Activated CD4-positive, alpha-beta T cell treated with anti-CD3 and anti-CD28 coated beads, Interleukin-2, Interleukin-6, amounts not matched to agents 100 ng/mL and 50 ng/mL, durations not matched to agents 16 hours and 8 hours (primary cell): ENCODE measurements at regions not wholly inside any gene's neighbourhood (a gene's known extent, or its start where the extent isn't known, plus 50 kb on each side); places are given as distances from the start of the nearest gene placed in this dataset.

Source experiments
- DNase-seq: peaks from one replicate; pipeline ENCODE4 v3.0.0-alpha.2; 2020

DNA sequence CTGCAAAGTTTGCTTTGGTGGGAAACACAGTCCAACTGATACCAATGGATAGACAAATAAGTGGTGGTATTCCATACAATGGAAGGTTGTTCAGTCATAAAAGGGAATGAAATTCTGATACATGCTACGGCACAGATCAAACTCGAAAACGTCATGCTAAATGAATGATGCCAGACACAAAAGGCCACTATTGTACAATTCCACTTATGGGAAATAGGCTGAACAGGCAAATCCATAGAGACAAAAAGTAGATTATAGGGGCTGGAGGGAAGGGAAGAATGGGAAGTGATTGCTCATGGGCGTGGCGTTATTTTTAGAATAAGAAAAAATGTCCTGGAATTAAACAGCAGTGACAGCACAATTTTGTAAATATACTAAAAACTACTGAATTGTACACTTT, 66.0 kb upstream of the FOXK1 start:
- DNase-seq = no peak

DNA sequence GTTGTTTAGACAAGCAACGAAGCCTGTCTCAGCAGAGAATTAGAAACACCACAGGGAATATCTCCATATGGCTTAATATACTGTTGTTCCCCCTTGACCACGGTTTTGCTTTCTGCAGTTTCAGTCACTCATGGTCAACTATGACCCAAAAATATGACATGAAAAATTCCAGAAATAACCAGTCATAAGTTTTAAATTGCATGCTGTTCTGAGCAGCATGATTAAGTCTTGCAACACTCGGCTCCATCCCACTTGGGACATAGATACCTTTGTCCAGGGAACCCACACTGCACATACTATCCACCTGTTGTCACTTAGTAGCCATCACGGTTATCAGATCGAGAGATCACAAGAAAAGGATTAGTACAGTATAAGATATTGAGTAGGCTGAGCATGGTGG, 60.7 kb upstream of the FOXK1 start:
- no peak for DNase-seq

DNA sequence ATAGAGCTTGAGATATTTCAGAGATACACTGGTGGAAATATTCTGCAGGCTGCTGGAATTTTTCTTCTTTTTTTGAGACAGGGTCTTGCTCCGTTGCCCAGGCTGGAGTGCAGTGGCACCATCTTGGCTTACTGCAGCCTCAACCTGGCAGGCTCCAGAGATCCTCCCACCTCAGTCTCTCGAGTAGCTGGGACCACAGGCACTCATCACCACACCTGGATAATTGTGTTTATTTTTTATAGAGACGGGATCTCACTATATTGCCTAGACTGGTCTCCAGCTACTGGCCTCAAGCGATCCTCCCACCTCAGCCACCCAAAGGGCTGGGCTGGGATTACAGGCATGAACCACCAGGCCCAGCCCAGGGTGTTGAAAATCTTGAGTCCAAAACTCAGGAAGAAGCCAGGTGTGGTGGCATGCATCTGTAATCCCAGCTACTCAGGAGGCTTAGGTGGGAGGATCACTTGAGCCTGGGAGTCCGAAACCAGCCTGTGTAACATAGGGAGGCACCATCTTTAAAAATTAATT, 55.7 kb upstream of the FOXK1 start:
- no peak for DNase-seq

DNA sequence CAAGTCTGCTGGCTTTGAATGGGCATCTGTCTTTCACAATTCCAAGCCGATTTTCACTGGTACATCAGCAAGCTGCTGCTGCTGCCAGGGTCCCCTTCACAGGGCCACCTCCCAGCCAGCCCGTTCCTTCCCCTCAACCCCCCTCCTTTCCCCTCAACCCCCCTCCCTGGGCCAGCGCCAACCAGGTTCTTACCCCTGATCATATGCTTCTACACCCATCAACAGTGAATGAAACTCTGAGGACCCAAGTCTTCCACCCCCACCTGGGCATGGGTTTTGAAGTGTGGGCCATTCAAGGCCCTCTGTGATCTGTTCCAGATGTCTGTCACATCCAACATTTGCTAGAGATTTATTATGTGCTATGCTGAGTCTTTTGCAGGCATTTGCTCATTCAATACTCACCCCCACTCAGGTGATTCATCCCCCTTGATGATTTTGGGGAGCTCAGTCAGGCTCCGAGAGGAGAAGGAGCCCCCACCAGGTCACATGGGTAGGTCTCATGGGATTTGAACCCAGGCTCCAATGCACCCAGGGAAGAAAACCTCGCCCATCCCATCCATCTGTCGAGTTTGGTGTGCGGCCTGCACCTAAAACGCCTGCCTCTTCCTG, 52.7 kb upstream of the FOXK1 start:
- no peak for DNase-seq

DNA sequence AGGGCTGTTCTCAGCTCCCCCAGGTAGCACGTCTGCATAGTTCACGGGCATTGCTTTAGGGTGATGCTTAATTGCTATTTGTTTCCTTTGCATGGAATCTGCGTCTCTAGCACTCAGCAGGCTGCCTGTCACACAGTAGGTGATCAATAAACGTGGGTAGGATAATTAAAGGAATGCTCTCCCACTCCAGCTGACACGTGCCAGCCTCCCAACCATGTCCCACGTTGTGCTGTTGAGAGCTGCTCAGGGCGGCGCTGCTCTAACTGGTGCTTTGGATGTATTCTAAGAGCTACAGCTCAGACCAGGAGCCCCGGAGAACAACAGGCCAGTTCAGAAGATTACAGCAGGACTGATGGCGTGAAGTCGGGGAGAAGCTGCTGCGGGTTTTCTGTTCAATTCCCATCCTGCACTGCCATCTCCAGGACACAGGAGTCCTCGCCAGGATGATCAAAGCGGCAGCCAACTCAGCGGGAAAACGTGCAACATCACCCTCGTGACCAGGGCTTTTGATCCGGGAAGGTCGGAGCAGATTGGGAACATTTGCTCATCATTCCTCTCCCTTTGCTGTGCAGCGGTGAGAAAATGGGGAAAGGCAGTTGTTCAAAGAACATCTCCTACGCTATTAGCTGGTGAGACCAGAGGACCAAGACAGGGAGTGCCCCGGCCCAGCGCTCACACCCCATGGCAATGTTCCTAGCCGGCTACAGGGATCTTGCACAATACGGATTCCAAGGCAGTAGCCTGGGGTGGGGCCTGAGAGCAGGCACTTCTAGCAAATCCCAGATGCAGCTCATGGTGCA, 50.5 kb upstream of the FOXK1 start:
- no peak for DNase-seq
